CD1c-positive myeloid dendritic cell (primary cell): ENCODE measurements at regions not wholly inside any gene's neighbourhood (a gene's known extent, or its start where the extent isn't known, plus 50 kb on each side); places are given as distances from the start of the nearest gene placed in this dataset.

Source experiments
- DNase-seq: peaks from one replicate; pipeline ENCODE4 v3.0.0-alpha.2; 2016; ENCODE audit errors: extremely low spot score

GRCh38 chr7:22657479-22657878, 69.5 kb upstream of the IL6 start:
- no peak for DNase-seq

- no peak for DNase-seq
Observed at GRCh38 chr7:22655781-22656180, 71.2 kb upstream of the IL6 start.

GRCh38 chr7:22654831-22655230, 72.2 kb upstream of the IL6 start:
- no peak for DNase-seq

- no peak for DNase-seq
Observed at GRCh38 chr7:22653951-22654350, 73.0 kb upstream of the IL6 start.

GRCh38 chr7:22651534-22652243, 75.3 kb upstream of the IL6 start:
- DNase-seq, result no peak

- no peak for DNase-seq
Observed at GRCh38 chr7:22651036-22651435, 76.0 kb upstream of the IL6 start.

GRCh38 chr7:22649686-22650085, 77.3 kb upstream of the IL6 start:
- no peak for DNase-seq

- no peak for DNase-seq
Observed at GRCh38 chr7:22647451-22648257, 79.3 kb upstream of the IL6 start.

- no peak for DNase-seq
Observed at GRCh38 chr7:22645418-22646181, 81.4 kb upstream of the IL6 start.

- DNase-seq, result no peak
Observed at GRCh38 chr7:22642454-22642853, 84.5 kb upstream of the IL6 start.

- DNase-seq, result no peak
Observed at GRCh38 chr7:22640269-22640668, 86.7 kb upstream of the IL6 start.

- no peak for DNase-seq
Observed at GRCh38 chr7:22639396-22639795, 87.6 kb upstream of the IL6 start.

- no peak for DNase-seq
Observed at GRCh38 chr7:22635349-22635748, 91.7 kb upstream of the IL6 start.

- no peak for DNase-seq
Observed at GRCh38 chr7:22633954-22634474, 93.0 kb upstream of the IL6 start.

- no peak for DNase-seq
Observed at GRCh38 chr7:22633286-22633953, 93.6 kb upstream of the IL6 start.

- no peak for DNase-seq
Observed at GRCh38 chr7:22632674-22633073, 94.3 kb upstream of the IL6 start.

- DNase-seq, result no peak
Observed at GRCh38 chr7:22631730-22632129, 95.3 kb upstream of the IL6 start.

- no peak for DNase-seq
Observed at GRCh38 chr7:22630069-22630468, 96.9 kb upstream of the IL6 start.

GRCh38 chr7:22629056-22629455, 97.9 kb upstream of the IL6 start:
- DNase-seq, result no peak

GRCh38 chr7:22628112-22628511, 98.9 kb upstream of the IL6 start:
- no peak for DNase-seq

- no peak for DNase-seq
Observed at GRCh38 chr7:22627136-22627535, 99.9 kb upstream of the IL6 start.

- DNase-seq, result no peak
Observed at GRCh38 chr7:22625251-22625650, 101.7 kb upstream of the IL6 start.
